Activated CD4-positive, CD25-positive, alpha-beta regulatory T cell treated with anti-CD3 and anti-CD28 coated beads, Interleukin-2, amount 50 U/mL, for 72 hours (primary cell): ENCODE measurements at regions not wholly inside any gene's neighbourhood (a gene's known extent, or its start where the extent isn't known, plus 50 kb on each side); places are given as distances from the start of the nearest gene placed in this dataset.
A peak's percentile ranks its signal among the peaks of the same experiment; 100 is the strongest.
"Not testable (repeated sequence)": the region's sequence is repeated elsewhere in the genome, so short reads cannot be mapped to it uniquely, and the experiment has no call there.

ENCODE experiments used
- DNase-seq: peaks from one replicate; pipeline ENCODE4 v3.0.0; 2021

- no peak for DNase-seq
These were observed 52.5 kb upstream of the RESF1 start for GRCh38 chr12:31906557-31907301.

GRCh38 chr12:31903025-31903424 lies 56.2 kb upstream of the RESF1 start:
- DNase-seq = no peak

- no peak for DNase-seq
These were observed 58.9 kb upstream of the RESF1 start for GRCh38 chr12:31900271-31900670.

- no peak for DNase-seq
These were observed 60.1 kb upstream of the RESF1 start for GRCh38 chr12:31899109-31899508.

DNA sequence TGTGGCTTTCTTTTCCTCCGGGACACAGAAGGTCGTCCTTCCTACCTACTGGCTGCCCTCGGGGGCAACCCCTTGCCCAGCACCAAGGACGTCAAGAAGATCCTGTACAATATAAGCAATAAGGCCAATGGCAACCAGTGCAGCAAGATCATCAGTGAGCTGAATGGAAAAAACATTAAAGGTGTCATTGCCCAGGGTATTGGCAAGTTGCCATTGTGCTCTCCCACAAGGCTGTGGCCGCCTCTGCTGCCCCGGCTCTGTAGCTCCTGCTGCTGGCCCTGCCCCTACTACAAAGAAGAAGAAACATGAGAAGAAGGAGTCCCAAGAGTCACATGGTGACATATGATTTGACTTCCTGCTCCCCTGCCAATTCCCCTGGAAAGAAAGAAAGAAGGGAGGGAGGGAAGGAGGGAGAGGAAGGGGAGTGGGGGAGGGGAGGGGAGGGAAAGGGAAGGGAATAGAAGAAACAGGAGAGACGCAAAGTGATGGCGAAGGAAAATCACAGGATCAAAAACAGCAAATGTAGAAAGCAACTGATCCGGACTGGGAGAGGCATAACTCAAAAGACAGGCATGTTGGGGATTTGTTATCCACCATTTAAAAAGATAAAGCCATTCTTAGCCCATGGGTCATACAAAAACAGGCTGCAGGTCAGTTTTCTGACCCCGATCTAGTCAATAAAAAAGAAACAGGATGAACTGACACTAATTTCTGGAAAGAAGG lies 61.3 kb upstream of the RESF1 start:
- peak; percentile 39 for DNase-seq

GRCh38 chr12:31897092-31897491 lies 62.1 kb upstream of the RESF1 start:
- DNase-seq = not testable (repeated sequence)

DNA sequence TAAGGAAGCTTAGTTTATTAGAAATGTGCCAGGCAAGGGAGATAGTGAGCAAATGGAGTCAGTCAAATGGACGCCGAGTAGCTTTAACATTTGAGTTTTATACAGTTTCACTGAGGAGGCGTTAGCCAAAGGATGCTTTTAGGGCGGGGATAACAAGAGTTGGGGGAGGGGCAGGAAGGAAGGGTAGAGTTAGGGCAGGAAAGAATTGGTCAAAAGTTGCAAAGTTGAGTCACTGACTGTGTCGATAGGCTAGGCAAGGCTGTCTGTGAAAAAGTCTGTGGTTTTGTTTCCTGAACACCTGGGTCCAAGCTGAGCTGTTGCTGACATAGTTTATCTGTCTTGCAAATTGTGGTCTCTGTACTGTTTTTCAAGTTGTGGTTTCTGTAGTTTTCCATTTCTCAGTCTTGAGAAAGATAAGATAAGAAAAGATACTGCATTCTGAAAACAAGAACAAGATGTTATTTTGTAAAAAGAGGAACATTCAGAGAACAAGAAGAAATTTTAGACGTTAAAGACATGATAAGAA lies 62.6 kb upstream of the RESF1 start:
- peak; percentile 71 for DNase-seq

GRCh38 chr12:31895449-31896150 lies 63.6 kb upstream of the RESF1 start:
- DNase-seq = no peak

- DNase-seq = no peak
These were observed 68.6 kb upstream of the RESF1 start for GRCh38 chr12:31890295-31891285.

DNA sequence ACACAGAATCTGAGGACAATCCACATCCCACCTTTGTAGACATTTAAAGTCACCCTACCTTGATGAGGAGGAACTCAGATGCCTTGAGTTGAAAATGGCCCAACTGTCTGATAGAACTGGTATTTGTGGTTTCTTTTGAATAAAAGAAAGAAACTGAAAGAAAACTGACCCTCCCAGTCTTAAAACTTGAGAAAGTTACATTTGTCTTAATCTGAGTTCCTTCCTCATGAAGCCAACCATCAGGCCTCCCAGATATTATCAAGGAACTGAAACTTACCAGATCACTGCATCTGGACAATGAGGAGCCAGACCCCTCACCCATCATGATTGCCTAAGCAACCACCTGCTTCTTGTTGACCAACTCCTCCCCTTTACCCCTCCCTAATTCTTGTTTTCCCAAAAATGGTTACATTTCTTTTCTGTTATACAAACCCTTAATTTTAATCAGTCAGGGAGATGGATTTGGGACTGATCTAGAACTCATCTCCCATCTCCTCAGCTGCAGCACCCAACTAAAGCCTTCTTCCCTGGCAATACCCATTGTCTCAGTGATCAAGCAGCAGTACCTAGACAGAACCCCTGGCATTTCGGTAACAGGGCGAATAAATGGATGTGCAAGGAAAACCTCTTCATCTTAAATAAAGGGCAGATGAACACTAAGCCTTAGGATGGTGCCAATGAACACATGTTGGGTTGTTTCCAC lies 72.0 kb upstream of the RESF1 start:
- no peak for DNase-seq

GRCh38 chr12:31882682-31883081 lies 76.5 kb upstream of the RESF1 start:
- DNase-seq = not testable (repeated sequence)

GRCh38 chr12:31880340-31880739 lies 78.9 kb upstream of the RESF1 start:
- no peak for DNase-seq

- no peak for DNase-seq
These were observed 81.3 kb upstream of the RESF1 start for GRCh38 chr12:31877884-31878283.

- DNase-seq = no peak
These were observed 82.4 kb upstream of the RESF1 start for GRCh38 chr12:31876568-31877424.

- DNase-seq = no peak
These were observed 83.6 kb upstream of the RESF1 start for GRCh38 chr12:31875609-31875964.

GRCh38 chr12:31874961-31875608 lies 84.1 kb upstream of the RESF1 start:
- DNase-seq = peak; percentile 56

GRCh38 chr12:31872831-31873604 lies 86.2 kb upstream of the RESF1 start:
- DNase-seq = no peak

DNA sequence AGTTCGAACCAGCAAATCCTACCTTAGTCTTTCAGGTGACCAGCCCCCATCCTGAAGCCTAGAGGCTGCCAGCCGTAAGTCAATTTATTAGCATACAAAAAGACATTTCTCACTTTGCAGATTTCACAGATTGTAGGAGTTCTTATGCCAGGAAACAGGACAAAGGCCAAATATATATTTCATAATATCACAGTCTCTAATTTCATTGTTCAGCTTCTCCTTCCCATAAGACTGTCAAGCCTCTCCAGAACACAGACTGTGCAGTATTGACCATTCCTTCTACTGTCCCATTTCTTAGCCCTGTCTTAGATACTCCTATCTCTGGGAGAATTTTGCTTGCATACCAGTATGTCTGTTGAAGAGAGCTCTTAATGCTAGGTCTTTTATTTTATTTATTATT lies 89.2 kb upstream of the RESF1 start:
- no peak for DNase-seq

DNA sequence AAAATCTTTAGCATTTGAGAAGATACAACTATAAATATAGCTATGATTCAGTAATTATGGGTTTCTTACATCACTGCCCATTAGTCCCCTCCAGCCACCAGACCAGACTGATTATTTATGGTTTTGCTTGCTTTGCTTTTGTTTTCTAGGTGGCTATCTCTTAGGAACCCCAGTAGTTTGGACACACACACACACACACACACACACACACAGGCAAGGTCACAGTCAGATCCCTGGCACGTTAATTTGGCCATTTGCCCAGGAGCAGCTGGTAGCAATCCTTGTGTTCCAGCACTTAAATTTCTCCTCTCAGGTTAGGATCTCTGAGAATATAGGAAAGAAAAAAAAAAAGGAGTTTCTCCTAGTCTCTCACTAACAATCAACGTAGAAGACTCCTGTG lies 90.2 kb upstream of the RESF1 start:
- DNase-seq = no peak
